ENCODE measurements at regions not wholly inside any gene's neighbourhood (a gene's known extent, or its start where the extent isn't known, plus 50 kb on each side); places are given as distances from the start of the nearest gene placed in this dataset.

DNA sequence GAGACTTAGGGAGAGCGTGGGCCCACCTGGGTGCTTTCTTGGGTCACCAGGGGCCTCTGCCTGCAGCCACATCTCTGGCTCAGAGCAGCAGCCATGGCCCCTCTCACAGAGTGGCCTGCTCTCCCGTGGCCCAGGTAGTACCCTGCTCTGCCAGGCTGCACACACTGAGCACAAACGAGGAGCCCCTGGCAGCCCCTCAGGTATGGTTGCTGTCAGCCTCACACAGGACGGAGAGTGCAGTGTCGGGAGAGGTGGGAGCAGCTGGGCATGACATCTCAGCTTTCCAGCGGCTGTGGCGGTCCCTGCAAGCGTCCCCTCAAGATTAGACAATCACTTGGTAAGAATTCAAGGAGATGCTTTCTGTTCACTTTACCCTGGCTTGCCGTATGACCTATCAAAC lies 137.0 kb upstream of the IRX4 start:
- TF ChIP-seq, protein P1, sequence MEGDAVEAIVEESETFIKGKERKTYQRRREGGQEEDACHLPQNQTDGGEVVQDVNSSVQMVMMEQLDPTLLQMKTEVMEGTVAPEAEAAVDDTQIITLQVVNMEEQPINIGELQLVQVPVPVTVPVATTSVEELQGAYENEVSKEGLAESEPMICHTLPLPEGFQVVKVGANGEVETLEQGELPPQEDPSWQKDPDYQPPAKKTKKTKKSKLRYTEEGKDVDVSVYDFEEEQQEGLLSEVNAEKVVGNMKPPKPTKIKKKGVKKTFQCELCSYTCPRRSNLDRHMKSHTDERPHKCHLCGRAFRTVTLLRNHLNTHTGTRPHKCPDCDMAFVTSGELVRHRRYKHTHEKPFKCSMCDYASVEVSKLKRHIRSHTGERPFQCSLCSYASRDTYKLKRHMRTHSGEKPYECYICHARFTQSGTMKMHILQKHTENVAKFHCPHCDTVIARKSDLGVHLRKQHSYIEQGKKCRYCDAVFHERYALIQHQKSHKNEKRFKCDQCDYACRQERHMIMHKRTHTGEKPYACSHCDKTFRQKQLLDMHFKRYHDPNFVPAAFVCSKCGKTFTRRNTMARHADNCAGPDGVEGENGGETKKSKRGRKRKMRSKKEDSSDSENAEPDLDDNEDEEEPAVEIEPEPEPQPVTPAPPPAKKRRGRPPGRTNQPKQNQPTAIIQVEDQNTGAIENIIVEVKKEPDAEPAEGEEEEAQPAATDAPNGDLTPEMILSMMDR (IDR thresholded peaks at IDR 0.05) = no peak
- no peak for TF ChIP-seq ZFX (IDR thresholded peaks at IDR 0.05; ENCODE audit: borderline replicate concordance)
